HCT116 (cell line): ENCODE measurements at regions not wholly inside any gene's neighbourhood (a gene's known extent, or its start where the extent isn't known, plus 50 kb on each side); places are given as distances from the start of the nearest gene placed in this dataset.

ENCODE experiments used
- ATAC-seq: fragments of 200-7000 bp; cut with Tn5 transposase; 2 replicates; pipeline ENCODE4 v1.9.1; 2020; ENCODE audit warnings: mild to moderate bottlenecking, moderate library complexity
- BruUV-seq: library from RNA; stranded (reverse); fragments of 400-500 nt; replicated peaks from 2 replicates; lab custom pipeline; 2021; lab: Mats Ljungman, UMichigan
- CTCF ChIA-PET: fragments of 300-600 bp; sonication (Branson Sonifier 250); formaldehyde crosslinking; loops from one replicate; lab custom pipeline; 2021; ENCODE audit warnings: antibody characterized with exemption; lab: Charles Lee
- POLR2A ChIA-PET: fragments of 300-600, 350-600 bp; sonication (Branson Sonifier 250); formaldehyde crosslinking; loops from one replicate; lab custom pipeline; 2021; ENCODE audit warnings: antibody characterized with exemption; lab: Charles Lee
- RAD21 ChIA-PET, 2 experiments: fragments of 300-600 bp; sonication (Branson Sonifier 250); formaldehyde crosslinking; loops; one replicate each; lab custom pipeline; 2023; ENCODE audit warnings: low total read pairs in 2 of 2; ENCODE audit not compliant: uncharacterized antibody in 2 of 2, unreplicated experiment in 2 of 2, low non-redundant PET in 1 of 2; lab: Charles Lee
- DNase-seq: peaks from one replicate; pipeline ENCODE4 v3.0.0-alpha.2; 2010; ENCODE audit warnings: low read depth, low spot score
- H2AFZ ChIP-seq: fragments of 200-600 bp; shearing (Covaris generic), sonication (generic); 2 replicates; pipeline ENCODE4 v1.6.1; 2017; ENCODE audit warnings: low read depth, mixed run types, mixed read lengths, antibody characterized with exemption, low read length; ENCODE audit not compliant: poor library complexity, severe bottlenecking
- H3K27ac ChIP-seq: 2 replicates; pipeline ENCODE4 v1.5.1; 2012; ENCODE audit warnings: low read depth, low read length
- H3K27me3 ChIP-seq: fragments of 200-600 bp; sonication (generic); 2 replicates; pipeline ENCODE4 v1.6.1; 2016; ENCODE audit warnings: mixed run types, low read length, mixed read lengths; ENCODE audit not compliant: insufficient read depth
- H3K36me3 ChIP-seq, 2 experiments: fragments of 200-500 bp in 1 of 2; fragments of 200-600 bp in 1 of 2; sonication (Bioruptor generic) in 1 of 2; sonication (generic) in 1 of 2; 2 replicates each; pipeline versions ENCODE4 v1.5.1 to v1.6.1; 2014 to 2016; ENCODE audit warnings: low read length in 2 of 2, inconsistent platforms in 1 of 2, mixed read lengths in 1 of 2, mixed run types in 1 of 2; ENCODE audit not compliant: insufficient read depth in 2 of 2, control insufficient read depth in 1 of 2
- H3K4me1 ChIP-seq, 2 experiments: fragments of 200-600 bp in 1 of 2; sonication (generic) in 1 of 2; 2 replicates each; pipeline versions ENCODE4 v1.5.1 to v1.6.1; 2012 to 2017; ENCODE audit warnings: low read length in 2 of 2, inconsistent platforms in 1 of 2, mild to moderate bottlenecking in 1 of 2, mixed read lengths in 1 of 2, mixed run types in 1 of 2, moderate library complexity in 1 of 2; ENCODE audit not compliant: insufficient read depth in 2 of 2, control insufficient read depth in 1 of 2
- H3K4me2 ChIP-seq: fragments of 200-600 bp; sonication (generic); 2 replicates; pipeline ENCODE4 v1.6.1; 2017; ENCODE audit warnings: mixed run types, low read length, mixed read lengths
- H3K4me3 ChIP-seq, 2 experiments: fragments of 200-600 bp in 1 of 2; sonication (generic) in 1 of 2; replicated peaks in 1 of 2; 2 replicates each; pipeline ENCODE4 v1.5.1; 2011 to 2016; ENCODE audit warnings: low read length in 2 of 2, control low read depth in 1 of 2, low read depth in 1 of 2, mild to moderate bottlenecking in 1 of 2, mixed read lengths in 1 of 2, mixed run types in 1 of 2
- H3K79me2 ChIP-seq: fragments of 200-600 bp; sonication (generic); 2 replicates; pipeline ENCODE4 v1.6.1; 2017; ENCODE audit warnings: mild to moderate bottlenecking, mixed run types, low read length, moderate library complexity, mixed read lengths; ENCODE audit not compliant: insufficient read depth
- H3K9ac ChIP-seq: fragments of 200-600 bp; sonication (generic); 2 replicates; pipeline ENCODE4 v1.6.1; 2016; ENCODE audit warnings: low read length, mixed read lengths
- H3K9me2 ChIP-seq: fragments of 200-600 bp; sonication (generic), shearing (Covaris generic); 2 replicates; pipeline ENCODE4 v1.6.1; 2017; ENCODE audit warnings: mixed run types, mild to moderate bottlenecking, moderate library complexity; ENCODE audit not compliant: insufficient read depth
- H3K9me3 ChIP-seq, 2 experiments: fragments of 200-500 bp in 1 of 2; fragments of 200-600 bp in 1 of 2; sonication (Bioruptor generic) in 1 of 2; sonication (generic) in 1 of 2; 2 replicates each; pipeline ENCODE4 v1.6.1; 2014 to 2017; ENCODE audit warnings: low read length in 2 of 2, mixed read lengths in 2 of 2, inconsistent platforms in 1 of 2, low read depth in 1 of 2, mild to moderate bottlenecking in 1 of 2, mixed run types in 1 of 2, moderate library complexity in 1 of 2; ENCODE audit not compliant: control insufficient read depth in 1 of 2, insufficient read depth in 1 of 2
- H4K20me1 ChIP-seq: fragments of 200-600 bp; sonication (generic), shearing (Covaris generic); 2 replicates; pipeline ENCODE4 v1.6.1; 2017; ENCODE audit warnings: mixed run types, mild to moderate bottlenecking, moderate library complexity; ENCODE audit not compliant: insufficient read depth
- CBX3 ChIP-seq: IDR thresholded peaks from 2 replicates; pipeline ENCODE4 v1.6.1; 2012; ENCODE audit warnings: low read depth
- CEBPB ChIP-seq: IDR thresholded peaks from 2 replicates; pipeline ENCODE4 v1.6.1; 2012; ENCODE audit warnings: low read depth
- CTCF ChIP-seq, 3 experiments: fragments of 200-600 bp in 1 of 3; sonication (generic) in 1 of 3; IDR thresholded peaks in 2 of 3; conservative IDR thresholded peaks in 1 of 3; 2 replicates each; pipeline ENCODE4 v1.5.1; 2012 to 2017; ENCODE audit warnings: low read depth in 2 of 3, low read length in 2 of 3, antibody characterized with exemption in 1 of 3, borderline replicate concordance in 1 of 3, control low read depth in 1 of 3, mild to moderate bottlenecking in 1 of 3, mixed read lengths in 1 of 3, mixed run types in 1 of 3, moderate library complexity in 1 of 3; ENCODE audit not compliant: insufficient read depth in 1 of 3
- EGR1 ChIP-seq: IDR thresholded peaks from 2 replicates; pipeline ENCODE4 v1.6.1; 2012; ENCODE audit warnings: low read depth
- ELF1 ChIP-seq: IDR thresholded peaks from 2 replicates; pipeline ENCODE4 v1.6.1; 2012; ENCODE audit warnings: low read depth, borderline replicate concordance
- EZH2 ChIP-seq: fragments of 200-600 bp; sonication (generic); IDR thresholded peaks from 2 replicates; pipeline ENCODE4 v1.6.1; 2017; ENCODE audit warnings: antibody characterized with exemption, mixed run types
- EZH2phosphoT487 ChIP-seq: fragments of 200-600 bp; IDR thresholded peaks from 2 replicates; pipeline ENCODE4 v1.6.1; 2018; ENCODE audit warnings: antibody characterized with exemption, borderline replicate concordance
- FOSL1 ChIP-seq: IDR thresholded peaks from 2 replicates; pipeline ENCODE4 v1.6.1; 2012; ENCODE audit warnings: low read depth
- JUND ChIP-seq: IDR thresholded peaks from 2 replicates; pipeline ENCODE4 v1.6.1; 2012
- MAX ChIP-seq: IDR thresholded peaks from 2 replicates; pipeline ENCODE4 v1.6.1; 2012
- POLR2AphosphoS5 ChIP-seq: IDR thresholded peaks from 2 replicates; pipeline ENCODE4 v1.6.1; 2011; ENCODE audit warnings: mild to moderate bottlenecking, low read depth, low read length, moderate library complexity
- RAD21 ChIP-seq: IDR thresholded peaks from 2 replicates; pipeline ENCODE4 v1.6.1; 2012; ENCODE audit warnings: low read depth, mild to moderate bottlenecking
- SP1 ChIP-seq: IDR thresholded peaks from 2 replicates; pipeline ENCODE4 v1.6.1; 2012; ENCODE audit warnings: low read depth
- TCF7L2 ChIP-seq: IDR thresholded peaks from 2 replicates; pipeline ENCODE4 v1.7.0; 2011; ENCODE audit warnings: borderline replicate concordance, inconsistent platforms; ENCODE audit not compliant: insufficient read depth, insufficient read length; ENCODE audit errors: extremely low read depth
- YY1 ChIP-seq: IDR thresholded peaks from 2 replicates; pipeline ENCODE4 v1.6.1; 2011; ENCODE audit warnings: low read length, low read depth, moderate library complexity, mild to moderate bottlenecking; ENCODE audit not compliant: insufficient replicate concordance; ENCODE audit errors: extremely low read depth
- intact Hi-C: fragments of 100-400 bp; cut with micrococcal nuclease; formaldehyde crosslinking; loops from 2 replicates; pipeline ENCODE4 v1.10.0; 2022

GRCh38 chr10:118444069-118444468, 101.9 kb upstream of the FAM204A start:
- Histone ChIP-seq H3K4me3 (no peak overlapping the region), H3K9me2 (no peaks in the 10 kb centered on the region), H2AFZ (no peak overlapping the region), H3K36me3 (no peaks in the 10 kb centered on the region), H3K79me2 (no peaks in the 10 kb centered on the region), H3K9me3 (no peaks in the 10 kb centered on the region), H3K9ac (no peak overlapping the region), H3K4me2 (no peak overlapping the region), H3K4me1 (no peaks in the 10 kb centered on the region), H4K20me1 (no peaks in the 10 kb centered on the region), H3K27ac (no peak overlapping the region), H3K27me3 (peaks cover 17% of the 10 kb centered on the region; the same call in 1 of the 2 replicates)
- BruUV-seq = no TSS peak
- POLR2A ChIA-PET = no interaction called here
- no peak for ATAC-seq
- CTCF ChIA-PET = interaction anchor here (8.6 kb wide), 1 partner anchor 15 kb away, joined by 55 read pairs; no protein-coding TSS in a partner anchor
- intact Hi-C loops = no loop called here
- TF ChIP-seq EZH2 = no peak
- no peak for TF ChIP-seq CBX3
- no peak for TF ChIP-seq POLR2AphosphoS5
- no peak for TF ChIP-seq FOSL1
- TF ChIP-seq EGR1 = no peak
- TF ChIP-seq TCF7L2 = no peak
- TF ChIP-seq ELF1 = no peak
- TF ChIP-seq RAD21 = no peak
- no peak for TF ChIP-seq MAX
- TF ChIP-seq CEBPB = no peak
- RAD21 ChIA-PET = no interaction called here
- no peak for DNase-seq

- TF ChIP-seq CTCF (IDR thresholded peaks at IDR 0.05 in 2 of 3, conservative IDR thresholded peaks at IDR 0.05 in 1 of 3; ENCODE audit: borderline replicate concordance in 1 of 3, insufficient read depth in 1 of 3, low read depth in 2 of 3, low read length in 2 of 3) = no peak
- no peak for TF ChIP-seq CBX3
- TF ChIP-seq CEBPB = no peak
- TF ChIP-seq YY1 = no peak
- no peak for TF ChIP-seq JUND
- no peak for TF ChIP-seq SP1
- TF ChIP-seq EGR1 = no peak
- no peak for TF ChIP-seq EZH2phosphoT487
- TF ChIP-seq TCF7L2 = no peak
- BruUV-seq = no TSS peak
- Histone ChIP-seq H3K36me3 (no peaks in the 10 kb centered on the region), H3K79me2 (no peaks in the 10 kb centered on the region), H4K20me1 (no peaks in the 10 kb centered on the region), H3K4me1 (no peaks in the 10 kb centered on the region), H3K9ac (no peak overlapping the region), H3K9me3 (no peaks in the 10 kb centered on the region), H2AFZ (no peak overlapping the region), H3K4me2 (no peak overlapping the region), H3K27ac (no peak overlapping the region), H3K27me3 (0 out of 2 replicates have a peak, but pooled peaks cover 5% of the 10 kb centered on the region), H3K9me2 (no peaks in the 10 kb centered on the region), H3K4me3 (no peak overlapping the region)
- DNase-seq (no peak), ATAC-seq (no peak)
- intact Hi-C loops = no loop called here
- ChIA-PET POLR2A (no interaction called here), RAD21 (no interaction called here), CTCF (no interaction called here)
These were observed 99.9 kb upstream of the FAM204A start for GRCh38 chr10:118442032-118442431.
